ENCODE measurements at regions not wholly inside any gene's neighbourhood (a gene's known extent, or its start where the extent isn't known, plus 50 kb on each side); places are given as distances from the start of the nearest gene placed in this dataset.

- Mint-ChIP-seq H3K36me3 (ENCODE audit: low read depth) (no peaks in the 10 kb centered on the region), H3K4me3 (no peak overlapping the region), H3K9me3 (peaks cover 3% of the 10 kb centered on the region), H3K27ac (no peak overlapping the region), H3K27me3 (ENCODE audit: low read depth) (no peaks in the 10 kb centered on the region), H3K4me1 (ENCODE audit: low read depth) (peaks cover 3% of the 10 kb centered on the region)
These were observed 63.0 kb upstream of the NR2F2 start for GRCh38 chr15:96267463-96267862.

- no peak overlapping the region for H3K4me3 Mint-ChIP-seq
- no peak overlapping the region for H3K27ac Mint-ChIP-seq
- peaks cover 3% of the 10 kb centered on the region for H3K4me1 Mint-ChIP-seq (ENCODE audit: low read depth)
- H3K36me3 Mint-ChIP-seq (ENCODE audit: low read depth), result no peaks in the 10 kb centered on the region
- peaks cover 4% of the 10 kb centered on the region for H3K9me3 Mint-ChIP-seq
- no peaks in the 10 kb centered on the region for H3K27me3 Mint-ChIP-seq (ENCODE audit: low read depth)
These were observed 61.9 kb upstream of the NR2F2 start for GRCh38 chr15:96268442-96269204.

GRCh38 chr15:96270581-96271172 is 59.8 kb upstream of the NR2F2 start:
- H3K27me3 Mint-ChIP-seq (ENCODE audit: low read depth), result no peaks in the 10 kb centered on the region
- no peaks in the 10 kb centered on the region for H3K36me3 Mint-ChIP-seq (ENCODE audit: low read depth)
- H3K4me3 Mint-ChIP-seq, result no peak overlapping the region
- peaks cover 10% of the 10 kb centered on the region for H3K9me3 Mint-ChIP-seq
- no peak overlapping the region for H3K27ac Mint-ChIP-seq
- H3K4me1 Mint-ChIP-seq (ENCODE audit: low read depth), result no peaks in the 10 kb centered on the region

- H3K27ac Mint-ChIP-seq, result no peak overlapping the region
- no peaks in the 10 kb centered on the region for H3K27me3 Mint-ChIP-seq (ENCODE audit: low read depth)
- H3K4me1 Mint-ChIP-seq (ENCODE audit: low read depth), result no peaks in the 10 kb centered on the region
- no peak overlapping the region for H3K4me3 Mint-ChIP-seq
- H3K36me3 Mint-ChIP-seq (ENCODE audit: low read depth), result no peaks in the 10 kb centered on the region
- peaks cover 13% of the 10 kb centered on the region for H3K9me3 Mint-ChIP-seq
These were observed 58.1 kb upstream of the NR2F2 start for GRCh38 chr15:96272427-96272826.

GRCh38 chr15:96273317-96274086 is 57.0 kb upstream of the NR2F2 start:
- H3K4me1 Mint-ChIP-seq (ENCODE audit: low read depth), result no peaks in the 10 kb centered on the region
- H3K27ac Mint-ChIP-seq, result no peak overlapping the region
- no peaks in the 10 kb centered on the region for H3K36me3 Mint-ChIP-seq (ENCODE audit: low read depth)
- H3K4me3 Mint-ChIP-seq, result no peak overlapping the region
- H3K9me3 Mint-ChIP-seq, result peaks cover 13% of the 10 kb centered on the region
- no peaks in the 10 kb centered on the region for H3K27me3 Mint-ChIP-seq (ENCODE audit: low read depth)

GRCh38 chr15:96274087-96274440 is 56.4 kb upstream of the NR2F2 start:
- Mint-ChIP-seq H3K9me3 (peaks cover 13% of the 10 kb centered on the region), H3K36me3 (ENCODE audit: low read depth) (no peaks in the 10 kb centered on the region), H3K27ac (no peak overlapping the region), H3K4me1 (ENCODE audit: low read depth) (no peaks in the 10 kb centered on the region), H3K27me3 (ENCODE audit: low read depth) (no peaks in the 10 kb centered on the region), H3K4me3 (no peak overlapping the region)

- H3K27ac Mint-ChIP-seq, result no peak overlapping the region
- H3K4me1 Mint-ChIP-seq (ENCODE audit: low read depth), result no peaks in the 10 kb centered on the region
- no peak overlapping the region for H3K4me3 Mint-ChIP-seq
- no peaks in the 10 kb centered on the region for H3K36me3 Mint-ChIP-seq (ENCODE audit: low read depth)
- no peaks in the 10 kb centered on the region for H3K27me3 Mint-ChIP-seq (ENCODE audit: low read depth)
- peaks cover 13% of the 10 kb centered on the region for H3K9me3 Mint-ChIP-seq
These were observed 55.8 kb upstream of the NR2F2 start for GRCh38 chr15:96274698-96275097.

- H3K36me3 Mint-ChIP-seq (ENCODE audit: low read depth), result no peaks in the 10 kb centered on the region
- H3K27me3 Mint-ChIP-seq (ENCODE audit: low read depth), result no peaks in the 10 kb centered on the region
- H3K4me1 Mint-ChIP-seq (ENCODE audit: low read depth), result no peaks in the 10 kb centered on the region
- no peak overlapping the region for H3K4me3 Mint-ChIP-seq
- peaks cover 16% of the 10 kb centered on the region for H3K9me3 Mint-ChIP-seq
- no peak overlapping the region for H3K27ac Mint-ChIP-seq
These were observed 53.9 kb upstream of the NR2F2 start for GRCh38 chr15:96276438-96277210.
